NCI-H1694 treated with DMSO at 0.1 percent for 48 hours (cell line): ENCODE measurements at regions not wholly inside any gene's neighbourhood (a gene's known extent, or its start where the extent isn't known, plus 50 kb on each side); places are given as distances from the start of the nearest gene placed in this dataset.
"Not testable (repeated sequence)": the region's sequence is repeated elsewhere in the genome, so short reads cannot be mapped to it uniquely, and the experiment has no call there.

Source experiments
- DNase-seq: peaks from one replicate; lab custom pipeline; 2025; lab: John Stamatoyannopoulos, UW

DNA sequence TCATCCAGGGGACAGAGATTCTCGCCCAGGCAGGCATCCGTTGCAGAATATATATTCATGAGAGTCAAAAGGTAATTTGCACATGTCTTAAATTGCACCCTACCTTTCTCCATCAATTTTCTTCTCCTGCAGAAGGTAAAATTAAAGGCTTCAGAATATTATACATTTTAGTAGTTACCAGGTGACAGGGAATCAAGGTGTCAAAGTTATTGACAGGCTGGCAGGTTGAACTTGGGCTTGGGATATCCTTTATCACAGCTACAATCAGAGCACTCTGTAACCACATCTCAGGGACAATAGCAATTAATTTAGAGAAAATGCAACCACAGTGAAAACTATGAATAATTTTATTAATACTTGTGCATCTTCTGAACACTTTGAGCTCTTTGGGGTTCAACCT is 66.9 kb upstream of the GSC start:
- no peak for DNase-seq

GRCh38 chr14:94833633-94834032 is 63.7 kb upstream of the GSC start:
- no peak for DNase-seq

- DNase-seq: no peak
Observed at GRCh38 chr14:94831085-94831484, 61.2 kb upstream of the GSC start.

DNA sequence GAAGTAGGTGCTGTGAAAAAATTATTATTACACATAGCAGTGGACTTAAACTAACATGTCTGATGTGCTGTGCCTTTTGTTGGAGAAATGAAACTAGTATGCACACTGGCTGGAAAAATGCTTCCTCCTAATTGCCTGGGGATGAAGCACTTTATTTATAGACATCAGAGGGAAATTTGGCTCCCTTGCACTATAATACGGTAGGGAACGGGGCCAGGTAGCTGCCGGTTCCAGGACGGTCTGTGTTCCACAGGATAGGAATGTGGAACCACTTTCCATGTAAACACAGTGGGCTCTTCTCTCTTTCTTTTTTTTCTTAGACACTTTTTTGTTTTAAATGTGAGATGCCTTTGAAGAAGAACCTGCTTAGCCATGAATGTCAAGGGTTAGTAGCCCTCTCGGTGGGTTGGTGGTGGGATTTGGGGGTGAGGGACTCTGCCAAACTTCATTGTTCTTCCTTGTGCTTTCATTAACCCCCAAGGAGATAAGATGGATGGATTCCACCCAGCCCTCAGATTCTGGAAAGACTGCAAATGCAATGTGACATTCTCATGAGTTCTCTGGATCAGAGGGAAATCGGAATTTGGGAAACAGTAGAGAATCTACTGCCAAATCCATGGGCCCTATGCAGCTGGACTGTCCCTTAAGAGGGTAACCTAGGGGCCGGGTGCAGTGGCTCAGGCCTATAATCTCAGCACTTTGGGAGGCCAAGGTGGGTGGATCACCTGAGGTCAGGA is 58.0 kb upstream of the GSC start:
- no peak for DNase-seq

DNA sequence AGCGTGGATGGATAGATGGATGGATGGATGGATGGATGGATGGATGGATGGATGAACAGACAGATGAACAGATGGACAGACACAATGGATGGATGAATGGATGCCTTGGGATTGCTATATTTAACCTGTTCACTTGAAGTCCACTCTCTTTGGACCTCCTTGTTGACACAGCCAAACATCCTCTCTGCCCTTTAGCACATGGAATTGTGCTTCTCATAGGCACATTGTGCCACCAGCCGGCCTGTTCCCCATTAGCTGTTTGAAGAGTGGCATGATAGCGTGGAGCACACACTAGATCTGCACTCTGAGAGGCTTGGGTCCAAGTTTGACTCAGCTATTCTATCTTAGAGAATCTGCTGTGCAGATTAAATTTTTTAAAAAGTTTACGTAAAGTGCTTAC is 56.9 kb upstream of the GSC start:
- DNase-seq: no peak

DNA sequence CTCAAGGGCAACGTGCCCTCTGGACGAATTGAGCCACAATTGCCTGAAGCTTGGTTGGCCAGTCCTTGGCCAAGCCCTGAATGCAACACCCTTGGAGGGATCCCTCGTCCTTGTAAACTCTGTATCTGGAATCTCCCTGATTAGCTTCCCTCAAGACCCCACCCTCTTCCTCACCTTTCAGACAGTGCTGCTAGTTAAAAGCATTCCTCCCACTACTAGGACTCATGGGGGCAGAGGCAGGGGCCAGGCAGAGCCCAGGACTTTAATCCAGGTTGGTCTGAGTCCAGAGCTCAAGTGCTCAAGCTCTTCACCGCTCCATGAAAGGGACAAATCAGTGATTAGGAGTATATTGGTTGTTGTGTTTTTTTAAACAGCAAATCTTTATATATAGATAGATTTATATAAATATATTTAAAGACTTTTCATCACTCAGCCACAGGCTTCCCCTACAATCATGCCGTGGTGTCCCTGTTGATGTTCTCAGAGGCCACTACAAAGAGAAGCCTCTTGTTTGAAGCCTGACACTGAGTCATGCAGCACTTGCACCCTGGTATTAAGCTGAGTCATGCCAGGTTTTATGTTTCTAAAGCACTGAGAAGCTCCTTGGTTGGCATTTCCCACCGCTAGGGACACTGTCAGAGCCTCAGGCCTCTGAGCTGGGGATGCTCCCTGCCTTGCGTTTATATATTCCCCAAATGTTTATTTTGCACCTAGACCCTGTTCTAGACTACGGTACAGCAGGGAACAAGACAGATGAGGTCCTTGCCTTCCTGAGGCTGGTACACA is 53.8 kb upstream of the GSC start:
- peak; percentile 28 for DNase-seq

DNA sequence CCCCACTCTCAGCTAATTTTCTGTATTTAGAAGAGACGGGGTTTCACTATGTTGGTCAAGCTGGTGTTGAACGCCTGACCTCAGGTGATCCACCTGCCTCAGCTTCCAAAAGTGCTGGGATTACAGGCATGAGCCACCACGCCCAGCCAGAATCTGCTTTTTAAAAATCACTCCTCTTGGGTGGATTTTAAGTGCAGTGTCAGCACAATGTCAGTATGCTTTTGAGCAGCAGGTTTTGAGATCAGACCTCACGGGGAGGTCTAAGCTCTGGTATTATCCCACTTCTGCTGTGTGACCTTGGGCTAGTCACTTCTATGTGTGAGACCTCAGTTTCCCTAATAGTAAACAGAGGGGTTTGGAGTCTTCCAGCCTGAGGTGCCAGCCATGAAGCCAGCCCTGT is 51.8 kb upstream of the GSC start:
- DNase-seq: no peak

DNA sequence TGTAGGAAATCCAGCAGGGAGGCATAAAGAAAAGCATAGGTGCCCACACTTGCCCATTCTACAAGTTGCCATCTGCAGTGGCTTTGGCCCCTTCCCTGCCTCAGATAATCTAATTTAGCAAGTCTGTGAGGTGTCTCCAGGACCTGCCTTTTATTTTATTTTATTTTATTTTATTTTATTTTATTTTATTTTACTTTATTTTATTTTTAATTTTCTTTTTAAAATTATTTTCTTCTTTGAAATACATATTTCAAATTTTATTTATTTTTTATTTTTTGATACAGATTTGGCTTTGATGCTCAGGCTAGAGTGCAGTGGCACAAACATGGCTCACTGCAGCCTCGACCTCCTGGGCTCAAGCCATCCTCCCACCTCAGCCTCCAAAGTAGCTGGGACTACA is 51.0 kb upstream of the GSC start:
- DNase-seq: not testable (repeated sequence)
